GM13977 (cell line): ENCODE measurements at regions not wholly inside any gene's neighbourhood (a gene's known extent, or its start where the extent isn't known, plus 50 kb on each side); places are given as distances from the start of the nearest gene placed in this dataset.

ENCODE experiments used
- DNase-seq: peaks from one replicate; pipeline ENCODE4 v3.0.0; 2012; ENCODE audit warnings: low spot score
- CTCF ChIP-seq: IDR thresholded peaks from 2 replicates; pipeline ENCODE4 v1.5.1; 2012; ENCODE audit warnings: mild to moderate bottlenecking, control low read depth; ENCODE audit not compliant: insufficient read depth; ENCODE audit errors: extremely low read depth, missing control alignments
- in situ Hi-C: fragments of 300-500 bp; cut with MboI; formaldehyde crosslinking; loops from one replicate; pipeline ENCODE4 v1.12.0; 2022; ENCODE audit warnings: low sequenced_read_pairs, low pct_unique_long_range_greater_than_20kb, mixed read lengths, inconsistent platforms; ENCODE audit not compliant: unreplicated experiment

GRCh38 chr4:4727536-4727935 lies 131.9 kb upstream of the MSX1 start:
- no peak for DNase-seq
- TF ChIP-seq CTCF = no peak
- in situ Hi-C loops = no loop called here

- DNase-seq = no peak
- TF ChIP-seq CTCF = peak; percentile 23
- in situ Hi-C loops = no loop called here
Observed at GRCh38 chr4:4726051-4726450, 133.4 kb upstream of the MSX1 start.

- TF ChIP-seq CTCF = no peak
- in situ Hi-C loops = no loop called here
- no peak for DNase-seq
Observed at GRCh38 chr4:4724321-4724720, 135.1 kb upstream of the MSX1 start.

- no peak for DNase-seq
- no peak for TF ChIP-seq CTCF
- in situ Hi-C loops = no loop called here
Observed at GRCh38 chr4:4721636-4722035, 137.8 kb upstream of the MSX1 start.

GRCh38 chr4:4720646-4721045 lies 138.8 kb upstream of the MSX1 start:
- in situ Hi-C loops = no loop called here
- no peak for TF ChIP-seq CTCF
- no peak for DNase-seq

- DNase-seq = no peak
- in situ Hi-C loops = no loop called here
- no peak for TF ChIP-seq CTCF
Observed at GRCh38 chr4:4719436-4719835, 140.0 kb upstream of the MSX1 start.

GRCh38 chr4:4717692-4718091 lies 141.8 kb upstream of the MSX1 start:
- no peak for DNase-seq
- in situ Hi-C loops = no loop called here
- TF ChIP-seq CTCF = no peak
